ENCODE measurements at regions not wholly inside any gene's neighbourhood (a gene's known extent, or its start where the extent isn't known, plus 50 kb on each side); places are given as distances from the start of the nearest gene placed in this dataset.

GRCh38 chr9:126276056-126276728, 50.4 kb upstream of the MVB12B start:
- Histone ChIP-seq H3K4me3 (no peak overlapping the region), H3K27me3 (no peaks in the 10 kb centered on the region), H3K27ac (no peak overlapping the region), H3K9me3 (replicated peaks in 1 of 3) (peaks cover 0 to 4% (median 0%) of the 10 kb centered on the region in 3 donors), H3K36me3 (replicated peaks in 1 of 2) (no peaks in the 10 kb centered on the region), H3K4me1 (replicated peaks in 1 of 2) (no peaks in the 10 kb centered on the region)
- DNase-seq, result no peak
- TF ChIP-seq POLR2A (IDR thresholded peaks at IDR 0.05) (no peak), CTCF (IDR thresholded peaks at IDR 0.05) (no peak)
- WGBS, 4 donors, result 82 to 95% (median 92%) methylated on average over 17 of the region's 17 CpGs
- intact Hi-C loops (cut with DNase I), result no loop called here
